Occipital lobe (tissue), 1 donor: ENCODE measurements at regions not wholly inside any gene's neighbourhood (a gene's known extent, or its start where the extent isn't known, plus 50 kb on each side); places are given as distances from the start of the nearest gene placed in this dataset.
A peak's percentile ranks its signal among the peaks of the same experiment; 100 is the strongest.

ENCODE experiments used
- DNase-seq: peaks from one replicate; lab custom pipeline; 2025; lab: John Stamatoyannopoulos, UW

GRCh38 chr6:40312213-40313015 is 274.8 kb downstream of the LRFN2 start:
- no peak for DNase-seq

GRCh38 chr6:40308533-40309306 is 278.4 kb downstream of the LRFN2 start:
- DNase-seq, result peak; percentile 28

- DNase-seq, result no peak
Observed at GRCh38 chr6:40307712-40308111, 279.5 kb downstream of the LRFN2 start.

DNA sequence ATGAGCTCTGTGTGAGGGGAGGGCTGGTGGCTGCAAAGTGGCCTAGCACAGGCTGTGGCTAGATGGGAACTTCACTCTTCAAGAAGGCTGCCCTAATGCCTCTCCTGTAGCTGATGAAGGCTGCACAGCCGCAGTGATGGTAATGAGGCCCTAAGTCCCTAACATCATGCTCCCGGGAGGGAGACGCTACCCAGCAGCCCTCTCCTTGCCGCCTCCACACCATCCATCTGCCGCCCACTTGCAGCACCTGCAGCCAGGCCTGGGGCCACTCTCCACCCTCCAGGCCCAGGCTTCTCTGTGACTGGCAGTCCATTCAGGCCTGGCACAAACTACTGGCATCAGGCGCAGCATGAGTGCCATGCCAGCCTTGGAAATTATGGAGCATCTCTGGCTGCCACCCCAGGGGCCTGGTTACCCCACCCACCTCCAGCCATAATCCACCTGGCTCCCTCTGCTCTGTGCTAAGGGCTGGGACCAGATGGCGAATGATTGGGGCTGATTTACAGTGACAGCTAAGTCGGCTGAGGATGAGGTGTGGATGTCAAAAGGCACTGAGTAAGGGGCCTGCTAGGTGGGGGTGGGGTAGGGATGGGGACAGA is 284.2 kb downstream of the LRFN2 start:
- DNase-seq, result no peak

DNA sequence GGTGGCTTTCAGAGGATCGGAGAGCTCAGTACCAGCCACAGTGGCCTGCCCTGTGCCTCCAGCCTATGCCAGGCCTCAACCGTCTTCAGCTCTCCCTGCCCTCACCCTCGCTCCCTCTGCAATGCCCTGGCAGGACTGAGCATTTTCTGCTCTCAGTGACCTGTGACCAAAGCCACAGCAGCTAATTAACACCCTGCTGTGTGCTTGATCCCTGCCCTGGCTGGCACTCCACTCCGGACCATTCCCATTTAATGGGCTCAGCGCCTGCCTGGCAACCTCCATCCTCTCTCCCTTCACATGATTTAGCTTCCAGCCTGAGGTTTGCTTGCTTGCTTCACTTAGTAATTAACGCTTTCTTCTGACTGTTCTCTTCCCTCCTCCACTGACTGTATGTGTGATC is 287.5 kb downstream of the LRFN2 start:
- no peak for DNase-seq

DNA sequence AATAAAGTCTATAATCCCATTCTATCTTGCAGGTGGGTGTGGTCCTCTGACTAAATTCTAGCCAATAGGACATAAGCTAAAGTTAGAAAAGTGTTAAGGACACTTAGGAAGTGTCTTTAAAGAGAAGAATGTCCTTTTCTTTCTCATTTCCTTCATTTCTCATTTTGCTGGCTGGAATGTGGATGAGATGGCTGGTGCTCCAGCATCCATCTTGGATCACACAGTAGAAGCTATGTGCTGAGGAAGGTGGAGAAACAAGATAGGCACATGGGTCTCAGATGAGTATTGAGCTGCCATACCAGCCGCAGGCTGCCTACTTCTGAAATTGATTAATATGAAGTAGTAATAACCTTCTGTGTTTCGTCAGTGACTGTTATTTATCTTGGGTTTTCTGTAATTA is 289.0 kb downstream of the LRFN2 start:
- no peak for DNase-seq

DNA sequence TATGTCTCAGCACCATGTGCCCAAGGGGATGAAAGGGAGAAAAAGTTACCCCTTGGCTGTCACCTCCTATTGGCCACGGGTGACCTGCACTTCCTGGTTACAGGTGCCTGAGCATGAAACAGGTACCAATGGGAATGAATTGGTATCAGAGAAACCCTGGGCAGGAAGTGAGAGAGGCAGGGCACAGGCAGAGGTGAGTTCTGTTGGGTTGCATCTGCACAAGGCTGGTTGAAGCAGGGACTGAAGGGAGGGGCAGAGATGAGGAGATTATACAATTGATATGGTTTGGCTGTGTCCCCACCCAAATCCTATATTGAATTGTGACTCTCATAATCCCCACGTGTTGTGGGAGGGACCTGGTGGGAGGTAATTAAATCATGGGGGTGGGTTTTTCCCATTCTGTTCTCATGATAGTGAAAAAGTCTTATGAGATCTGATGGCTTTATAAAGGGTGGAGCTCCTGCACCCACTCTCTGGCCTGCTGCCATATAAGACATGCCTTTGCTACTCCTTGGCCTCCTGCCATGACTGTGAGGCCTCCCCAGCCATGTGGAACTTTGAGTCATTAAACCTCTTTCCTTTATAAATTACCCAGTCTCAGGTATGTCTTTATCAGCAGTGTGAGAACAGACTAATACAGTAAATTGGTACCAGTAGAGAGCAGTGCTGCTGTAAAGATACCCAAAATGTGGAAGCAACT is 291.8 kb downstream of the LRFN2 start:
- no peak for DNase-seq

GRCh38 chr6:40293460-40294185 is 293.5 kb downstream of the LRFN2 start:
- DNase-seq, result no peak

- DNase-seq, result no peak
Observed at GRCh38 chr6:40293060-40293459, 294.1 kb downstream of the LRFN2 start.

- DNase-seq, result no peak
Observed at GRCh38 chr6:40290816-40291215, 296.3 kb downstream of the LRFN2 start.

DNA sequence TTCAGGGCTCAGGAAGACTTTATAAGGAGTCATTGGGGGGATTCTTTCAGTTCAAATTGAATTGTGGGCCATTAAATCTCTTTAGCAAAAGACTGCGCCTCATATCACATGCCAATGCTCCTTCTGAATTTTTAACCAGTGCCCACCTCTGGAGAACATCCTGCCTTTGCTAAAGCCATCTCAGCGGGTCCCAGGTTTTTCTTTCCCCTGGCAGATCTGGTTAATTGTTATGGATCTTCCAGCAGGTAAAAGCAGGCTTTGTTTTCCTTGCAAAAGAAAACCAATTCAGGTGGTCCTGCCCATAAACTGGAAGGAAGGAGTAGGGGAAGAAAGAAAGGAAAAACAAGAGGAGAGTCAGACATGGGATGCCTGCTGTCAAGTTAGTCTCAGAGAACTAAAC is 298.2 kb downstream of the LRFN2 start:
- DNase-seq, result no peak

- DNase-seq, result no peak
Observed at GRCh38 chr6:40287296-40287850, 299.8 kb downstream of the LRFN2 start.

DNA sequence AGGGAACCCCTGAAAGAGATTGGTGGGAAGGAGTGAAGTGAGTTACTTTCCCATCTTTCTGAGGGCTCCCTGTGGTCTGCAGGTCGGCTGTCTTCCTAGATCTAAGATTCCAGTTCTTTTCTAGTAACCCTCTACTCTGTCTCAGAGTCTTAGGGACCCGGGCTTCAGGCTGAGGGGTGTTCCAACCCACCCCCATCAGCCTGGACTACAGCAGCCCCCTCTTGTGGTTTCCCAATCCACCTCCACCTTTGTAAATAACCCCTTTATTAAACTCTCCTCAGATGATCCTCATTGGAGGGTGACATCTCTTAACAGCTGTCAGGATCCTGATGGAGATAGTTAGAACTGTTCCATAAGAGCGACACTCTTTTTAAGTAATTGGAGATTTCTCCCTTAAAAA is 300.4 kb downstream of the LRFN2 start:
- no peak for DNase-seq

- DNase-seq, result no peak
Observed at GRCh38 chr6:40285996-40286395, 301.2 kb downstream of the LRFN2 start.

DNA sequence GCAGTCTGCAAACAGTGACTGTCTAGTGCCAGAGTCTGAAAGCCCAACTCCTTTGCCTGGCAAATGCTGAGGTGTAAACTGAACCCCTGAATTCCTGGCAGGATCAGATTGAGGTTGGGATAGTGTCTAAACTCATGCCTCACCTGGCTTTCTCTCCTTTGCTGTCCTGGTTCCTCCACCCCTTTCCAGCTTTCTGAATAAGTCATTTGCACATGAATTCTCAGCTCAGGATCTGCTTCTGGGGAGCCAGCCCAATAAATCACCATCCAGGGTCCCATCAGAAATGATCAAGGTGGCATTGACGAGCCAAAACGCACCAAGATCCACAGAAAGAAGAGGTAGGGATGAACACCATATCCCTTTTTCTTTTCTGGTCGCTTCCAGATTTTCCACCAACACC is 301.6 kb downstream of the LRFN2 start:
- no peak for DNase-seq

DNA sequence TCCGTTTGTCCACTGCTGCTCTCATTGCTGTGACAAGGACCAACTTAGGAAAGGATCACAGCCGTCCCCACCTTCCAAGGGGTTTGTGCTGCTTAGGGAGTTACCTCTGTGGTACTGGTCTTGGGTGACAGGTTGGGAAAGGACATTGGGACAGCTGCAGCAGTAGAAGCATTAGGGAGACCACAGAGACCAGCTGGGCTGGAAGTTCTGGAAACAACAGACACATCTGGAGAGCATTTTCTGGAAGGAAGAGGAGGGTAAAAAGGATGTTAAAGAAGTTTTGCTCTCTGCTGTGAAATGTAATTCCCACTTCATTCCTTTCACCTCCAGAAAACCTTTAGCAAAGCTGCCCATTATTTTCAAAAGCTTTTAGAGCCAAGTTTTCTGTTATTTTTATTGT is 304.2 kb downstream of the LRFN2 start:
- DNase-seq, result no peak

DNA sequence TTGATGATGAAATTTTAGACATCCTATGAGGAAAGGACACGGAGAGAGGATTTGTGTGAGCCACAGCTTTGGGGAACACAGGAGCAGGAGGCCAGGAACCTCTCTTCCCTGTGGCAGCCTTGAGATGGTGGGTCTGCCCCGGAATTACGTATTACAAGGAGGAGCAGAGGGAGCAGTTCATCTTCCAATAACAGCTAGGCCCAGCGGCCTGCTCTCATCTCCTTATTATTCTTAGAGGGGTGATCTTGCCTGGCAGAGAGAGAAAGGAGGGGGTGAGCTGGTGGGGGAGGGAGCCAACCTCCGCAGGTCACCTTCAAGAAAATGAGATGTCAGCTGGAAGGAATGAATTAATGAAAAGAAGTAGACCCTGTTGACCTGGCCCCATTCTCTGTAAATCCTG is 305.8 kb downstream of the LRFN2 start:
- DNase-seq, result no peak

DNA sequence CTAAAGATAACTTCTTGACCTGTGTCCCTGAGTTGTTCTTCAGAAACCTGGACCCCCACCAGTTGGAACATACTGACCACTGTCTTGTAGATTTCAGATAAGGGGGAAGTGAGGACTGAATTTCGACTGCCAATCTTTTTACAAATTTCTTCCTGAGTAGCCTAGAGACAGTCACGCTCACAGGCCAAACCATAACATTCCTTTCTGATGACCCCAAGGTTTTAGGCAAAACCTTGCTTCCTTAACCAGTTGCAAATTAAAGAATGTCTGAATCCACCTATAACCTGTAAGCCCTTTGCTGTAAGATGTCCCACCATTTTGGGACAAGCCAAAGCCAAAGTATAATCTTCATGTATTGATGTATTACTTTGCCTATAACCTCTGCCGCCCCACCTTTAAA is 306.9 kb downstream of the LRFN2 start:
- no peak for DNase-seq

DNA sequence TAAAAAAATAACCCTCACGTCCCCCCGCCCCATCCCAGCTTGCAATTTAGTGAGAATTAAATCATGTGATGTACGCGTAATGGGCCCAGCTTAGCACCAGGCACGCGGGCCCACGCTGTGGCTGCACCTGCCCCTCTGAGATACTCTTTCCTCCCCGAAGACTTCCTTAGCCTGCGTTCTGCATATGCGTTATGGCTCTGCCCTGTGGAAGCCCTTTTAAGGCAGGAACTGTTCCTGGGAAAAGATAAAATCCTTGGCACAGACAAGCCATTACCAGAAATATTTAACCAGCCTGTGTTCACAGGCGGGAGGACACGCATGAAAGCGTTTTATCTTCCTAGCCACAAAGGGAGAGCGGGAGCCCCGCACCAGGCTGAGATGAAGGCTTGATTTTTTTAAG is 311.0 kb downstream of the LRFN2 start:
- no peak for DNase-seq

DNA sequence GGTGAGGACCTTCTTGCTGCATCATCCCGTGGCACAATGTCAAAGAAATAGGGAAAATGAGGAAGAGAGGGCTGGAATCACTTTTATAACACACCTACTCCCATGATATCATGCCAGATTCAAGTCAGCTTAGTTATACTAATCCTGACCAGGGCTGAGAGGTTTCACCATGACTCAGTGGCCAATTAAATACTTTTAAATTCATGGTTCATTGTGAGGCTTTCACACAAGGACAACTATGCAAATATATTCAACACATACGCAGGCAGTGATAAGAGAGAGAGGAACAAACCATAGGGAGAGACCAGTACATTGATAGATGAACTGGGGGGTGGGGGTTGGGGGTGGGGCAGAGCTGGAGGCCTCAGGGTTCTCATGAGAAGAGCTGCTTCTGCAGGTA is 313.1 kb downstream of the LRFN2 start:
- no peak for DNase-seq

GRCh38 chr6:40268614-40269013 is 318.6 kb downstream of the LRFN2 start:
- DNase-seq, result no peak
